ENCODE measurements at regions not wholly inside any gene's neighbourhood (a gene's known extent, or its start where the extent isn't known, plus 50 kb on each side); places are given as distances from the start of the nearest gene placed in this dataset.
"Not testable (repeated sequence)": the region's sequence is repeated elsewhere in the genome, so short reads cannot be mapped to it uniquely, and the experiment has no call there.

DNA sequence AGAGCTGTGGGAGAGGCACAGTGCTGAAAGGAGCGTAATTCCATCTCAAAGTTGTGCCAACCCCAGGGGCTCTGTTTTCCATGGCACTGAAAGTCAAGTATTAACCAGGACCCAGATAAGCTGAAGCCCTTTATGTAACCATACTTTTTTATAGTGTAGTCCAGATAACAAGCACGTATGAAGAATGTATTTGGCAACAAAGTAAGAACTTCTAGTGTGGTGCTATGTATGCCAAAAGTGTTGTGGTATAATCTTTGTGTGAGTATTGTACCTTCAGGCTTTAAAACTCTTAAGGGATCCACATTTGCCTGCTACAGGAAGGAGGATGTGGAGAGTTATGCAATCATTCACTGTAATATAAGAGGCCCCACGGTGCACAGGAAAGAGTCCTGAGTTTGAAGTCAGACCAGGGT lies 129.4 kb downstream of the IBTK start:
- Mint-ChIP-seq H3K4me3 (no peak overlapping the region), H3K9me3 (peaks cover 0 to 2% (median 0%) of the 10 kb centered on the region in 8 donors), H3K27ac (no peak overlapping the region), H3K36me3 (no peaks in the 10 kb centered on the region), H3K27me3 (peaks cover 0 to 1% of the 10 kb centered on the region in 2 donors), H3K4me1 (peaks cover 0 to 2% (median under 1%) of the 10 kb centered on the region in 4 donors)
- Histone ChIP-seq H3K4me3 (ENCODE audit: low read length in 2 of 2) (no peak overlapping the region), H3K27me3 (ENCODE audit: insufficient read depth, low read length) (no peaks in the 10 kb centered on the region), H3K36me3 (ENCODE audit: insufficient read depth, low read length) (no peaks in the 10 kb centered on the region), H3K9me3 (ENCODE audit: control insufficient read depth in 1 of 2, low read length in 2 of 2) (no peaks in the 10 kb centered on the region), H3K27ac (ENCODE audit: low read depth, low read length) (no peak overlapping the region), H3K4me1 (ENCODE audit: insufficient read depth, low read length) (no peaks in the 10 kb centered on the region)
- no peak for DNase-seq
- CTCF ChIA-PET (ENCODE audit: partially characterized antibody): no interaction called here
- intact Hi-C loops (cut with micrococcal nuclease): no loop called here
- POLR2A ChIA-PET (ENCODE audit: partially characterized antibody): no interaction called here

DNA sequence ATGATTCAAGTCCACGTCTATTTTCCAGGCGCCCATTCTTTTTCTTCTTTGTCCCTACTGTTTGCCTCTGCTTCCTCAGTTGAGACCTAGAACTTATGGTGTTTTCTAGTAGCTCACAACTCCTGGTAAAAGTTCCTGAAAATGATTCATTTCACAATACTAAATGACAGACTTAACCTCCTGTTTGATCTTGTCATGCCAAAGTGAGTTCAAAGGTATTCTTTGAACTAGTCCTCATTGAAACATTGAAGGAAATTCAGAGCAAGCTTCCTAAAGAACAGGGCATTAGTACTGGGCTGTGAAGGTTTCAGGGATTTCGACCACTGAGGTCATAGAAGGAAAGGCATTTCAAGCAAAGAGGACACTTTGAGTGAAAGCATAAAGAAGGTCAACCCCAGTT lies 132.8 kb downstream of the IBTK start:
- Histone ChIP-seq H3K9me3 (ENCODE audit: control insufficient read depth in 1 of 2, low read length in 2 of 2) (no peaks in the 10 kb centered on the region), H3K4me3 (ENCODE audit: low read length in 2 of 2) (no peak overlapping the region), H3K27ac (ENCODE audit: low read depth, low read length) (no peak overlapping the region), H3K36me3 (ENCODE audit: insufficient read depth, low read length) (no peaks in the 10 kb centered on the region), H3K4me1 (ENCODE audit: insufficient read depth, low read length) (no peaks in the 10 kb centered on the region), H3K27me3 (ENCODE audit: insufficient read depth, low read length) (no peaks in the 10 kb centered on the region)
- intact Hi-C loops (cut with micrococcal nuclease): no loop called here
- POLR2A ChIA-PET (ENCODE audit: partially characterized antibody): no interaction called here
- Mint-ChIP-seq H3K27me3 (no peaks in the 10 kb centered on the region), H3K27ac (no peak overlapping the region), H3K4me1 (peaks cover 0 to 2% (median under 1%) of the 10 kb centered on the region in 4 donors), H3K4me3 (no peak overlapping the region), H3K36me3 (no peaks in the 10 kb centered on the region), H3K9me3 (peaks cover 0 to 5% (median 1%) of the 10 kb centered on the region in 8 donors)
- DNase-seq: no peak
- CTCF ChIA-PET (ENCODE audit: partially characterized antibody): no interaction called here

DNA sequence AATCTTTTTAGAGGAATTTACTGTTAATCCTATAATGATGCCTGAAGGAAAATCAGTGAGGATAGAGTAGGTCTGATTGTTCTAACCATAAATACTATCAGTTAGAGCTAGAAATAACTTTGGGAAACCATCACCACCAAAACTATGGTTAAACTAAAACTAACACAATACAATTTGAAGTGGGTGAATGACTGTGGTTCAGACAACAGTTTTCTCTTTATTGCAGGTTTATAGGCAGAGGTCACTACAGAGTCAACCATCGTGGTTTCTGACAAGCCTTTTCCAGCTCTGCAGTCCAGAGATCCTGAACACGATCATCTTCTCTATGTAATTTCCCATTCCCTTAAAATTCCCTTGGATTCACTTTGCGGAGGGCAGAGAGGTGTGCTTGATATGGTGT lies 134.3 kb downstream of the IBTK start:
- Histone ChIP-seq H3K27me3 (ENCODE audit: insufficient read depth, low read length) (no peaks in the 10 kb centered on the region), H3K4me1 (ENCODE audit: insufficient read depth, low read length) (no peaks in the 10 kb centered on the region), H3K4me3 (ENCODE audit: low read length in 2 of 2) (no peak overlapping the region), H3K36me3 (ENCODE audit: insufficient read depth, low read length) (no peaks in the 10 kb centered on the region), H3K9me3 (ENCODE audit: control insufficient read depth in 1 of 2, low read length in 2 of 2) (no peaks in the 10 kb centered on the region), H3K27ac (ENCODE audit: low read depth, low read length) (no peak overlapping the region)
- no peak for DNase-seq
- CTCF ChIA-PET (ENCODE audit: partially characterized antibody): no interaction called here
- H3K9me3 Mint-ChIP-seq: peaks cover 0 to 19% (median 7%) of the 10 kb centered on the region in 8 donors
- POLR2A ChIA-PET (ENCODE audit: partially characterized antibody): no interaction called here
- intact Hi-C loops (cut with micrococcal nuclease): no loop called here
- no peak overlapping the region for H3K27ac Mint-ChIP-seq
- H3K4me1 Mint-ChIP-seq: peaks cover 0 to 2% (median under 1%) of the 10 kb centered on the region in 4 donors
- H3K27me3 Mint-ChIP-seq: no peaks in the 10 kb centered on the region
- H3K36me3 Mint-ChIP-seq: no peaks in the 10 kb centered on the region
- no peak overlapping the region for H3K4me3 Mint-ChIP-seq

DNA sequence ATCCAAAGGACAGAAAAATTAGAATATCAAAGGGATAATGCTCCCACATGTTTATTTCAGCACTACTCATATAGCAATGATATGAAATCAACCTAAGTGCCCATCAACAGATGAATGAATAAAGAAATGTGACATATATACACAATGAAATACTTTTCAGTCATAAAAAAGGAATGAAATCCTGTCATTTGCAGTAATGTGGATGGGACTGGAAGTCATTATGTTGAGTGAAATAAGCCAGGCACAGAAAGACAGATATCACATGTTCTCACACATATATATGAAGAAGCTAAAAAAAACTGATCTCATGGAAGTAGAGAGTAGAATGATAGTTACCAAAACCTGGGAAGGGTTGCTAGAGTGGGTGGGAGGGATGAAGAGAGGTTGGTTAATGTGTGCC lies 135.7 kb downstream of the IBTK start:
- Mint-ChIP-seq H3K27ac (no peak overlapping the region), H3K4me3 (no peak overlapping the region), H3K9me3 (peaks cover 0 to 25% (median 6%) of the 10 kb centered on the region in 8 donors), H3K36me3 (no peaks in the 10 kb centered on the region), H3K4me1 (peaks cover 0 to 2% (median under 1%) of the 10 kb centered on the region in 4 donors), H3K27me3 (no peaks in the 10 kb centered on the region)
- Histone ChIP-seq H3K4me1 (ENCODE audit: insufficient read depth, low read length) (no peaks in the 10 kb centered on the region), H3K4me3 (ENCODE audit: low read length in 2 of 2) (no peak overlapping the region), H3K36me3 (ENCODE audit: insufficient read depth, low read length) (no peaks in the 10 kb centered on the region), H3K27me3 (ENCODE audit: insufficient read depth, low read length) (no peaks in the 10 kb centered on the region), H3K27ac (ENCODE audit: low read depth, low read length) (no peak overlapping the region), H3K9me3 (ENCODE audit: control insufficient read depth in 1 of 2, low read length in 2 of 2) (no peaks in the 10 kb centered on the region)
- no peak for DNase-seq
- POLR2A ChIA-PET (ENCODE audit: partially characterized antibody): no interaction called here
- intact Hi-C loops (cut with micrococcal nuclease): no loop called here
- CTCF ChIA-PET (ENCODE audit: partially characterized antibody): no interaction called here

DNA sequence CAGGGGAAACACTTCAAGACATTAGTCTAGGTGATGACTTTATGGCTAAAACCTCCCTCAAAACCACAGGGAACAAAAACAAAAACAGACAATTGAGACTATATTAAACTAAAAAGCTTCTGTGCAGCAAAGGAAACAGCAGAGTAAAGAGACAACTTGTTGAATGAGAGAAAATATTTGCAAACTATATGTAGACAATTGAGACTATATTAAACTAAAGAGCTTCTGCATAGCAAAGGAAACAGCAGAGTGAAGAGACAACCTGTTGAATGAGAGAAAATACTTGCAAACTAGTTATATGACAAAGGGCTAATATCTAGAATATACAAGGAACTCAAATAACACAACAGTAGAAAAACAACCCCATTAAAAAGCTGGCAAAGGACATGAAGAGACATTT lies 136.4 kb downstream of the IBTK start:
- Mint-ChIP-seq H3K36me3 (no peaks in the 10 kb centered on the region), H3K9me3 (peaks cover 0 to 25% (median 6%) of the 10 kb centered on the region in 8 donors), H3K27me3 (no peaks in the 10 kb centered on the region), H3K4me1 (peaks cover 0 to under 1% (median under 1%) of the 10 kb centered on the region in 4 donors), H3K27ac (no peak overlapping the region), H3K4me3 (no peak overlapping the region)
- no peaks in the 10 kb centered on the region for H3K36me3 ChIP-seq (ENCODE audit: insufficient read depth, low read length)
- intact Hi-C loops (cut with micrococcal nuclease): no loop called here
- DNase-seq: no peak
- H3K27ac ChIP-seq (ENCODE audit: low read depth, low read length): no peak overlapping the region
- no peaks in the 10 kb centered on the region for H3K4me1 ChIP-seq (ENCODE audit: insufficient read depth, low read length)
- ChIA-PET CTCF (ENCODE audit: partially characterized antibody) (no interaction called here), POLR2A (ENCODE audit: partially characterized antibody) (no interaction called here)
- no peak overlapping the region for H3K4me3 ChIP-seq (ENCODE audit: low read length in 2 of 2)
- no peaks in the 10 kb centered on the region for H3K27me3 ChIP-seq (ENCODE audit: insufficient read depth, low read length)
- H3K9me3 ChIP-seq (ENCODE audit: control insufficient read depth in 1 of 2, low read length in 2 of 2): no peaks in the 10 kb centered on the region

DNA sequence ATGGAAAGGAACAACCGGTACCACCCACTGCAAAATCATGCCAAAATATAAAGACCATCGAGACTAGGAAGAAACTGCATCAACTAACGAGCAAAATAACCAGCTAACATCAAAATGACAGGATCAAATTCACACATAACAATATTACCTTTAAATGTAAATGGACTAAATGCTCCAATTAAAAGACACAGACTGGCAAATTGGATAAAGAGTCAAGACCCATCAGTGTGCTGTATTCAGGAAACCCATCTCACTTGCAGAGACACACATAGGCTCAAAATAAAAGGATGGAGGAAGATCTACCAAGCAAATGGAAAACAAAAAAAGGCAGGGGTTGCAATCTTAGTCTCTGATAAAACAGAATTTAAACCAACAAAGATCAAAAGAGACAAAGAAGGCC lies 144.4 kb downstream of the IBTK start:
- H3K4me1 ChIP-seq (ENCODE audit: insufficient read depth, low read length); H3K9me3 ChIP-seq (ENCODE audit: control insufficient read depth in 1 of 2, low read length in 2 of 2); intact Hi-C loops (cut with micrococcal nuclease); H3K36me3 Mint-ChIP-seq; H3K27me3 Mint-ChIP-seq; H3K27ac ChIP-seq (ENCODE audit: low read depth, low read length); H3K27me3 ChIP-seq (ENCODE audit: insufficient read depth, low read length); H3K27ac Mint-ChIP-seq; DNase-seq; POLR2A ChIA-PET (ENCODE audit: partially characterized antibody); H3K4me1 Mint-ChIP-seq; CTCF ChIA-PET (ENCODE audit: partially characterized antibody); H3K36me3 ChIP-seq (ENCODE audit: insufficient read depth, low read length); H3K4me3 Mint-ChIP-seq; H3K4me3 ChIP-seq (ENCODE audit: low read length in 2 of 2): not testable (repeated sequence)
- peaks cover 0 to 12% (median 2%) of the 10 kb centered on the region in 8 donors for H3K9me3 Mint-ChIP-seq

DNA sequence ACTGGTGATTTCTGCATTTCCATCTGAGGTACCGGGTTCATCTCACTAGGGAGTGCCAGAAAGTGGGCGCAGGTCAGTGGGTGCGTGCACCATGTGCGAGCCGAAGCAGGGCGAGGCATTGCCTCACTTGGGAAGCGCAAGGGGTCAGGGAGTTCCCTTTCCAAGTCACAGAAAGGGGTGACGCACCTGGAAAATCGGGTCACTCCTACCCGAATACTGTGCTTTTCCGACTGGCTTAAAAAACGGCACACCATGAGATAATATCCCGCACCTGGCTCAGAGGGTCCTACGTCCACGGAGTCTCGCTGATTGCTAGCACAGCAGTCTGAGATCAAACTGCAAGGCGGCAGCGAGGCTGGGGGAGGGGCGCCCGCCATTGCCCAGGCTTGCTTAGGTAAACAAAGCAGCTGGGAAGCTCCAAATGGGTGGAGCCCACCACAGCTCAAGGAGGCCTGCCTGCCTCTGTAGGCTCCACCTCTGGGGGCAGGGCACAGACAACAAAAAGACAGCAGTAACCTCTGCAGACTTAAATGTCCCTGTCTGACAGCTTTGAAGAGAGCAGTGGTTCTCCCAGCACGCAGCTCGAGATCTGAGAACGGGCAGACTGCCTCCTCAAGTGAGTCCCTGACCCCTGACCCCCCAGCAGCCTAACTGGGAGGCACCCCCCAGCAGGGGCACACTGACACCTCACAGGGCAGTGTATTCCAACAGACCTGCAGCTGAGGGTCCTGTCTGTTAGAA lies 146.0 kb downstream of the IBTK start:
- POLR2A ChIA-PET (ENCODE audit: partially characterized antibody); H3K9me3 Mint-ChIP-seq; H3K4me3 Mint-ChIP-seq; H3K9me3 ChIP-seq (ENCODE audit: control insufficient read depth in 1 of 2, low read length in 2 of 2); H3K27ac ChIP-seq (ENCODE audit: low read depth, low read length); DNase-seq; H3K27me3 ChIP-seq (ENCODE audit: insufficient read depth, low read length); H3K4me1 Mint-ChIP-seq; H3K36me3 Mint-ChIP-seq; intact Hi-C loops (cut with micrococcal nuclease); H3K4me1 ChIP-seq (ENCODE audit: insufficient read depth, low read length); H3K4me3 ChIP-seq (ENCODE audit: low read length in 2 of 2); H3K36me3 ChIP-seq (ENCODE audit: insufficient read depth, low read length); H3K27ac Mint-ChIP-seq; H3K27me3 Mint-ChIP-seq; CTCF ChIA-PET (ENCODE audit: partially characterized antibody): not testable (repeated sequence)

DNA sequence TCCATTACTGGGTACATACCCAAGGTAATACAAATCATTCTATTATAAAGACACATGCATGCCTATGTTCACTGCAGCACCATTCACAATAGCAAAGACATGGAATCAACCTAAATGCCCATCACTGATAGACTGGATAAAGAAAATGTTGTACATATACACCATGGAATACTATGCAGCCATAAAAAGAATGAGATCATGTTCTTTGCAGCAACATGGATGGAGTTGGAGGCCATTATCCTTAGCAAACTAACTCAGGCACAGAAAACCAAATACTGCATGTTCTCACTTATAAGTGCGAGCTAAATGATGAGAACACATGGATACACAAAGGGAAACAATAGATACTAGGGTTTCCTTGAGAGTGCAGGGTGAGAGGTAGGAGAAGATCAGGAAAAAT lies 146.8 kb downstream of the IBTK start:
- H3K4me1 ChIP-seq (ENCODE audit: insufficient read depth, low read length); H3K36me3 Mint-ChIP-seq; H3K4me3 Mint-ChIP-seq; H3K4me3 ChIP-seq (ENCODE audit: low read length in 2 of 2); H3K27me3 Mint-ChIP-seq; POLR2A ChIA-PET (ENCODE audit: partially characterized antibody); DNase-seq; H3K27ac ChIP-seq (ENCODE audit: low read depth, low read length); H3K27me3 ChIP-seq (ENCODE audit: insufficient read depth, low read length); intact Hi-C loops (cut with micrococcal nuclease); CTCF ChIA-PET (ENCODE audit: partially characterized antibody); H3K9me3 ChIP-seq (ENCODE audit: control insufficient read depth in 1 of 2, low read length in 2 of 2); H3K36me3 ChIP-seq (ENCODE audit: insufficient read depth, low read length); H3K9me3 Mint-ChIP-seq; H3K4me1 Mint-ChIP-seq; H3K27ac Mint-ChIP-seq: not testable (repeated sequence)

All from CD4-positive, alpha-beta memory T cell (primary cell).